Right renal cortex interstitium (tissue), 3 donors: ENCODE measurements at regions not wholly inside any gene's neighbourhood (a gene's known extent, or its start where the extent isn't known, plus 50 kb on each side); places are given as distances from the start of the nearest gene placed in this dataset.

ENCODE experiments used
- DNase-seq, 3 donors: peaks; one replicate each; pipeline ENCODE4 v3.0.0-alpha.2; 2013; ENCODE audit warnings: low read depth in 3 of 3, low spot score in 2 of 3

GRCh38 chr6:147751232-147751631, 242.7 kb downstream of the SAMD5 start:
- no peak for DNase-seq

GRCh38 chr6:147752689-147753403, 244.4 kb downstream of the SAMD5 start:
- no peak for DNase-seq

- no peak for DNase-seq
Observed at GRCh38 chr6:147755999-147756398, 247.5 kb downstream of the SAMD5 start.

GRCh38 chr6:147756891-147757290, 248.4 kb downstream of the SAMD5 start:
- no peak for DNase-seq

GRCh38 chr6:147757291-147757690, 248.8 kb downstream of the SAMD5 start:
- DNase-seq = no peak

- no peak for DNase-seq
Observed at GRCh38 chr6:147758303-147758702, 249.8 kb downstream of the SAMD5 start.

GRCh38 chr6:147759093-147759492, 250.6 kb downstream of the SAMD5 start:
- DNase-seq = no peak

GRCh38 chr6:147759536-147759935, 251.0 kb downstream of the SAMD5 start:
- DNase-seq = no peak

- DNase-seq = no peak
Observed at GRCh38 chr6:147765541-147765940, 257.1 kb downstream of the SAMD5 start.

GRCh38 chr6:147768969-147769368, 260.5 kb downstream of the SAMD5 start:
- no peak for DNase-seq

GRCh38 chr6:147769496-147770087, 261.1 kb downstream of the SAMD5 start:
- DNase-seq = no peak

- DNase-seq = no peak
Observed at GRCh38 chr6:147770221-147770620, 261.7 kb downstream of the SAMD5 start.

GRCh38 chr6:147772724-147773123, 264.2 kb downstream of the SAMD5 start:
- DNase-seq = no peak

GRCh38 chr6:147774856-147775255, 266.4 kb downstream of the SAMD5 start:
- DNase-seq = no peak

- DNase-seq = peak in 1 of 3 donors; percentile 10
Observed at GRCh38 chr6:147776631-147777213, 268.2 kb downstream of the SAMD5 start.

- DNase-seq = no peak
Observed at GRCh38 chr6:147779624-147780023, 271.1 kb downstream of the SAMD5 start.

- DNase-seq = no peak
Observed at GRCh38 chr6:147782302-147782701, 273.8 kb downstream of the SAMD5 start.

GRCh38 chr6:147784371-147784770, 275.9 kb downstream of the SAMD5 start:
- no peak for DNase-seq

GRCh38 chr6:147787417-147787816, 278.9 kb downstream of the SAMD5 start:
- no peak for DNase-seq

GRCh38 chr6:147789430-147789947, 281.0 kb downstream of the SAMD5 start:
- DNase-seq = no peak

GRCh38 chr6:147793871-147794643, 285.6 kb downstream of the SAMD5 start:
- no peak for DNase-seq
